A549 (cell line): ENCODE measurements at regions not wholly inside any gene's neighbourhood (a gene's known extent, or its start where the extent isn't known, plus 50 kb on each side); places are given as distances from the start of the nearest gene placed in this dataset.

Source experiments
- ATAC-seq, 2 experiments: fragments of 200-7000 bp in 1 of 2; fragments of >200 bp in 1 of 2; cut with Nextera tagmentation in 1 of 2; cut with Tn5 transposase in 1 of 2; 3 replicates each; pipeline versions ENCODE4 v1.8.0 to v1.9.1; 2018 to 2020; ENCODE audit warnings: mild to moderate bottlenecking in 1 of 2, moderate library complexity in 1 of 2
- CTCF ChIA-PET: fragments of 300-600 bp; sonication (Branson Sonifier 250); formaldehyde crosslinking; extraction: SDS; loops from one replicate; lab custom pipeline; 2021; ENCODE audit warnings: antibody characterized with exemption, inconsistent platforms; lab: Yijun Ruan, JAX
- POLR2A ChIA-PET: fragments of 350-600 bp; formaldehyde crosslinking; extraction: SDS; loops from one replicate; lab custom pipeline; 2021; ENCODE audit warnings: antibody characterized with exemption, inconsistent platforms; lab: Yijun Ruan, JAX
- DNase-seq, 2 experiments: peaks; one replicate each; pipeline versions ENCODE4 v3.0.0 to v3.0.0-alpha.2; 2011 to 2016; ENCODE audit warnings: low read depth in 1 of 2, low spot score in 1 of 2
- FAIRE-seq: peaks from 2 replicates; lab custom pipeline; 2011; peaks lifted over from hg19 to GRCh38; lab: Jason Lieb, UNC
- H3K27ac ChIP-seq, 2 experiments: fragments of >200 bp; sonication (Bioruptor Twin); formaldehyde crosslinking; 3 replicates each; pipeline ENCODE4 v1.5.1; 2016 to 2017
- H3K4me1 ChIP-seq: fragments of >200 bp; sonication (Bioruptor Twin); formaldehyde crosslinking; 3 replicates; pipeline ENCODE4 v1.6.1; 2016
- H3K4me2 ChIP-seq: fragments of >200 bp; sonication (Bioruptor Twin); formaldehyde crosslinking; 3 replicates; pipeline ENCODE4 v1.6.1; 2016
- H3K4me3 ChIP-seq: fragments of >200 bp; sonication (Bioruptor Twin); formaldehyde crosslinking; 3 replicates; pipeline ENCODE4 v1.5.1; 2016
- H3K9me3 ChIP-seq: fragments of >200 bp; sonication (Bioruptor Twin); formaldehyde crosslinking; 3 replicates; pipeline ENCODE4 v1.6.1; 2016
- CBX2 ChIP-seq: fragments of 200-600 bp; sonication (generic); IDR thresholded peaks from 2 replicates; pipeline ENCODE4 v1.6.1; 2016; ENCODE audit warnings: low read depth, mild to moderate bottlenecking, borderline replicate concordance
- CEBPB ChIP-seq, 2 experiments: fragments of >200 bp in 1 of 2; sonication (Bioruptor Twin) in 1 of 2; formaldehyde crosslinking in 1 of 2; IDR thresholded peaks; 2 replicates each; pipeline ENCODE4 v1.6.1; 2012 to 2016
- ESRRA ChIP-seq: fragments of 150-350 bp; IDR thresholded peaks from 2 replicates; pipeline ENCODE4 v1.6.1; 2014; ENCODE audit warnings: mild to moderate bottlenecking, low read length, borderline replicate concordance
- FOSL2 ChIP-seq, 2 experiments: fragments of 450-650 bp in 1 of 2; fragments of >200 bp in 1 of 2; sonication (Bioruptor Twin) in 1 of 2; formaldehyde crosslinking; IDR thresholded peaks; 2 replicates each; pipeline versions ENCODE4 v1.5.0 to v1.6.1; 2016 to 2020; ENCODE audit warnings: mild to moderate bottlenecking in 1 of 2, moderate library complexity in 1 of 2
- GATA3 ChIP-seq: IDR thresholded peaks from 2 replicates; pipeline ENCODE4 v1.6.1; 2012; ENCODE audit warnings: borderline replicate concordance
- HEYL ChIP-seq: fragments of 250-450 bp; sonication (Bioruptor Pico); IDR thresholded peaks from 2 replicates; pipeline ENCODE4 v1.8.0; 2021; ENCODE audit warnings: mild to moderate bottlenecking, moderate library complexity
- HOXB13 ChIP-seq: fragments of 250-450 bp; sonication (Bioruptor Pico); IDR thresholded peaks from 2 replicates; pipeline ENCODE4 v1.5.0; 2020; ENCODE audit warnings: low read depth, mild to moderate bottlenecking, moderate library complexity
- HOXB5 ChIP-seq: fragments of 250-450 bp; sonication (Bioruptor Pico); IDR thresholded peaks from 2 replicates; pipeline ENCODE4 v1.5.0; 2020; ENCODE audit warnings: mild to moderate bottlenecking, moderate library complexity
- JUNB ChIP-seq: fragments of >200 bp; sonication (Bioruptor Twin); formaldehyde crosslinking; IDR thresholded peaks from 2 replicates; pipeline ENCODE4 v1.6.1; 2016
- MAFK ChIP-seq: fragments of 450-650 bp; IDR thresholded peaks from 2 replicates; pipeline ENCODE4 v1.6.1; 2014; ENCODE audit not compliant: partially characterized antibody
- NPAS2 ChIP-seq: fragments of 250-450 bp; sonication (Bioruptor Pico); IDR thresholded peaks from 2 replicates; pipeline ENCODE4 v1.8.0; 2022; ENCODE audit warnings: mild to moderate bottlenecking, moderate library complexity, borderline replicate concordance
- NR3C1 ChIP-seq: fragments of >200 bp; sonication (Bioruptor Twin); formaldehyde crosslinking; IDR thresholded peaks from 3 replicates; pipeline ENCODE4 v1.6.1; 2017
- RAD21 ChIP-seq, 2 experiments: fragments of >200 bp in 1 of 2; sonication (Bioruptor Twin) in 1 of 2; formaldehyde crosslinking in 1 of 2; IDR thresholded peaks in 1 of 2; conservative IDR thresholded peaks in 1 of 2; 2 replicates in 1 of 2; 3 replicates in 1 of 2; pipeline ENCODE4 v1.6.1; 2012 to 2018; ENCODE audit warnings: inconsistent platforms in 1 of 2
- RARB ChIP-seq: fragments of 250-450 bp; sonication (Bioruptor Pico); IDR thresholded peaks from 2 replicates; pipeline ENCODE4 v1.8.0; 2021; ENCODE audit warnings: mild to moderate bottlenecking, moderate library complexity
- RCOR1 ChIP-seq: fragments of 150-350 bp; IDR thresholded peaks from 2 replicates; pipeline ENCODE4 v1.6.1; 2014; ENCODE audit warnings: antibody characterized with exemption, low read length, low read depth
- SMC3 ChIP-seq: fragments of >200 bp; sonication (Bioruptor Twin); formaldehyde crosslinking; IDR thresholded peaks from 3 replicates; pipeline ENCODE4 v1.6.1; 2018; ENCODE audit warnings: inconsistent platforms
- TP53 ChIP-seq: fragments of 250-450 bp; sonication (Bioruptor Pico); IDR thresholded peaks from 2 replicates; pipeline ENCODE4 v1.5.0; 2021; ENCODE audit warnings: mild to moderate bottlenecking, moderate library complexity
- ZC3H11A ChIP-seq: fragments of 450-650 bp; IDR thresholded peaks from 2 replicates; pipeline ENCODE4 v1.6.1; 2014; ENCODE audit warnings: antibody characterized with exemption, mild to moderate bottlenecking
- ZFP36 ChIP-seq: fragments of 450-650 bp; IDR thresholded peaks from 2 replicates; pipeline ENCODE4 v1.6.1; 2014; ENCODE audit warnings: borderline replicate concordance; ENCODE audit not compliant: partially characterized antibody
- WGBS: methylation state at CpG from one replicate; pipeline ENCODE4 v1.1.6; 2017; ENCODE audit errors: missing lambda C conversion rate; 5-methylcytosine and 5-hydroxymethylcytosine counted together
- TF ChIP-seq, protein P1 (sequence below): IDR thresholded peaks from 2 replicates; pipeline ENCODE4 v1.6.1; 2012; ENCODE audit warnings: low read depth, borderline replicate concordance
- TF ChIP-seq, protein P2 (sequence below): fragments of >200 bp; sonication (Bioruptor Twin); formaldehyde crosslinking; IDR thresholded peaks from 3 replicates; pipeline ENCODE4 v1.6.1; 2016

DNA sequence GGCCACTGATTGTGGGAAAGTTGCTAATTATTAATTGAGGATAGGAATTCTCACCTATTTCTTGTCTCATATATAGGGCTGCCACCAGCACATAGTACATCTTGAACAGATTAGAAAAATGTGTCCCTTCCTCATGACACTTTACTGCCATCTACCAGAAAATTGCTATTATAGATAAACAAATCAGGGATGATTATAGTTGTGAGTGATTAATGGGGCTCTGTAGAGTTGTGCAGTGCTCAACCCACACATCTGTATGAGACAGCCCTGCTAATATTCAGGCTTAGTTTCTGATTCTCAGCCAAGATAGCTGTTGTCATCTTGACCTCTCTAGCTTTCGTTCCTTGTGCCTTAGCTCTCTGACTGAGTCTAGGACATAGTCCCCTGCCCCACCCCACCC is 373.3 kb downstream of the TLE4 start:
- Histone ChIP-seq H3K4me2 (no peak overlapping the region), H3K9me3 (no peaks in the 10 kb centered on the region), H3K4me3 (no peak overlapping the region), H3K4me1 (peaks cover 3% of the 10 kb centered on the region; the same call in 1 of the 3 replicates), H3K27ac (no peak overlapping the region)
- no peak for TF ChIP-seq JUNB
- no peak for TF ChIP-seq ESRRA
- no peak for TF ChIP-seq ZFP36
- TF ChIP-seq HEYL (CRISPR knock-in tag) = no peak
- 0 out of 5 replicates have a peak, but pooled peaks of 1 of the 2 experiments have one; percentile 13 for TF ChIP-seq RAD21 (conservative IDR thresholded peaks at IDR 0.05 in 1 of 2, IDR thresholded peaks at IDR 0.05 in 1 of 2)
- no peak for TF ChIP-seq CBX2
- DNase-seq (no peak), ATAC-seq (no peak), FAIRE-seq (no peak)
- ChIA-PET CTCF (interaction anchor here (0.6 kb wide), 1 partner anchor 826 kb away, joined by 3 read pairs; no protein-coding TSS in a partner anchor), POLR2A (no interaction called here)
- 55% methylated on average over 1 of the region's 1 CpG for WGBS

DNA sequence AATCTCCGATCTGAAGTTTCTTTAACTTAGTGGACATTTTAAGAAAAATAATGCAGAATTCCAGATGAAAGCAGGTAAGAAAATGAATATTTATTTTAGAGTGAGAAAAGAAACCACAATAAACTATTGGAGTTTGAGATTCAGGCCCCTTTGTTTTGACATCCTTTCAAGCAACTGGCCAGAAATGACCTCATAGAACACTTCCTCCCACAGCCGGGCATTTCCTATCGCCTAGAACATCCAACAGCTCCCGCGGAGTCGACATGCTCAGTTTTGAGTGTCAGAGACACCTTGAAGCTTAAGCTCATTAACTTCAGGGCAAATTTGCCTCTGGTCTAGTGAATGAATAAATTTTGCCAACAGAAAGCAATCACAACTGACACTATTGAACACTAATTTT is 369.2 kb downstream of the TLE4 start:
- Histone ChIP-seq H3K4me2 (no peak overlapping the region), H3K4me3 (no peak overlapping the region), H3K4me1 (peaks cover 3% of the 10 kb centered on the region; the same call in 1 of the 3 replicates), H3K27ac (no peak overlapping the region), H3K9me3 (no peaks in the 10 kb centered on the region)
- no peak for DNase-seq
- TF ChIP-seq NPAS2 (CRISPR knock-in tag) (no peak), RCOR1 (no peak), GATA3 (no peak), ZC3H11A (no peak), TP53 (no peak), HOXB13 (no peak), RARB (CRISPR knock-in tag) (no peak), MAFK (no peak), SMC3 (no peak), NR3C1 (no peak), ZFP36 (no peak), FOSL2 (IDR thresholded peaks at IDR 0.05) (no peak), FOSL2 (CRISPR knock-in tag; IDR thresholded peaks at IDR 0.05) (no peak), CBX2 (no peak)
- TF ChIP-seq, protein P1, sequence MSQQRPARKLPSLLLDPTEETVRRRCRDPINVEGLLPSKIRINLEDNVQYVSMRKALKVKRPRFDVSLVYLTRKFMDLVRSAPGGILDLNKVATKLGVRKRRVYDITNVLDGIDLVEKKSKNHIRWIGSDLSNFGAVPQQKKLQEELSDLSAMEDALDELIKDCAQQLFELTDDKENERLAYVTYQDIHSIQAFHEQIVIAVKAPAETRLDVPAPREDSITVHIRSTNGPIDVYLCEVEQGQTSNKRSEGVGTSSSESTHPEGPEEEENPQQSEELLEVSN = no peak
- no peak for FAIRE-seq
- WGBS = 91% methylated on average over 6 of the region's 6 CpGs
- ATAC-seq = no peak
- POLR2A ChIA-PET = no interaction called here
- CTCF ChIA-PET = no interaction called here

DNA sequence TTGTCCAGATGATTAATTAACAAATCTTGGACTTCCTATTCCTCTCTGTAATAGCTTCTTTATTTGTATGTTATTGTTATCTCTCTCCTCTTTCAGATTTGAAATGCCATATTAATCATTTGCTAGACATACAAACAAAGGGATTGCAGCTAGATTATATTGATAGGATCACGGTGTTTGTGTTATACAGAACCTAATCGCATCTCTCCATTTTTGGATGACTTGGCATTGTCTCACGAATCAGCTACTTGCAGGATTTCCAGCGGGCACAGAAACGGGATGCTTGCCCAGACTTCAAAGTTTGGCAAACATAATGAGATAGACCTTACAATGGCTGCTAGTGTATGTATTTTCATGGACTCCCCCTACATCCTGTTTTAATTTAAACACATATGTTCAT is 368.1 kb downstream of the TLE4 start:
- WGBS = 5% methylated on average over 5 of the region's 5 CpGs
- peak; percentile 63 for TF ChIP-seq GATA3
- no peak for TF ChIP-seq HOXB5
- TF ChIP-seq, all 56 proteins: peak for 1
- Histone ChIP-seq H3K4me3 (no peak overlapping the region), H3K4me2 (peak overlapping the region; percentile 51), H3K27ac (no peak overlapping the region), H3K4me1 (peaks cover 3% of the 10 kb centered on the region; the same call in 1 of the 3 replicates), H3K9me3 (no peaks in the 10 kb centered on the region)
- CTCF ChIA-PET = no interaction called here
- DNase-seq (peak; percentile 1 to 33), ATAC-seq (no peak; a peak in 2 of 6 replicates), FAIRE-seq (no peak)
- POLR2A ChIA-PET = no interaction called here

DNA sequence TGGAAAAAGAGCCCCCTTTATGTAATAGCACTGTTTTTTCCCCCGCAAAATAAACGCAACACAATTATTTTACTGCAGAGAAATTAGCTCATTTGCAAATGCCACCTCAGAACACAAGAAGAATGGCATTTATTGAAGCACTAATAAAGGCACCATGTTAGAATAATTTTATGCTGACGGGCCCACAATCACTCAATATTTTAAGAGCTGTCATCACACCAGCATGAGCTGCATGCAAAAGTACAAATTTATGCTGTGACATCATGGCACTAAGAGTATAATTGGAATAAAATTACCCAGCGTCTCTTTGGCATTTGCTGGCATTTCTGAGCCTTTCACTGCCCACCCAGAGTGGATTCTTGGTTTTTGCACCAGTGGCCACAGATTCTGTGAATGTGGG is 364.6 kb downstream of the TLE4 start:
- no peaks in the 10 kb centered on the region for H3K9me3 ChIP-seq
- TF ChIP-seq RARB (CRISPR knock-in tag) (no peak), TP53 (no peak), MAFK (no peak), CEBPB (IDR thresholded peaks at IDR 0.05) (no peak), SMC3 (no peak)
- TF ChIP-seq, protein P2, sequence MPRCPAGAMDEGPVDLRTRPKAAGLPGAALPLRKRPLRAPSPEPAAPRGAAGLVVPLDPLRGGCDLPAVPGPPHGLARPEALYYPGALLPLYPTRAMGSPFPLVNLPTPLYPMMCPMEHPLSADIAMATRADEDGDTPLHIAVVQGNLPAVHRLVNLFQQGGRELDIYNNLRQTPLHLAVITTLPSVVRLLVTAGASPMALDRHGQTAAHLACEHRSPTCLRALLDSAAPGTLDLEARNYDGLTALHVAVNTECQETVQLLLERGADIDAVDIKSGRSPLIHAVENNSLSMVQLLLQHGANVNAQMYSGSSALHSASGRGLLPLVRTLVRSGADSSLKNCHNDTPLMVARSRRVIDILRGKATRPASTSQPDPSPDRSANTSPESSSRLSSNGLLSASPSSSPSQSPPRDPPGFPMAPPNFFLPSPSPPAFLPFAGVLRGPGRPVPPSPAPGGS = no peak
- ChIA-PET CTCF (no interaction called here), POLR2A (no interaction called here)
- H3K27ac ChIP-seq = no peak overlapping the region
- WGBS = 59% methylated on average over 4 of the region's 4 CpGs
- no peak for ATAC-seq
- no peak overlapping the region for H3K4me2 ChIP-seq
- no peak for DNase-seq
- peaks cover 3% of the 10 kb centered on the region; the same call in 1 of the 3 replicates for H3K4me1 ChIP-seq
- FAIRE-seq = no peak
- no peak overlapping the region for H3K4me3 ChIP-seq
